NCI-H524 treated with DMSO at 0.1 percent for 48 hours (cell line): ENCODE measurements at regions not wholly inside any gene's neighbourhood (a gene's known extent, or its start where the extent isn't known, plus 50 kb on each side); places are given as distances from the start of the nearest gene placed in this dataset.
A peak's percentile ranks its signal among the peaks of the same experiment; 100 is the strongest.
"Not testable (repeated sequence)": the region's sequence is repeated elsewhere in the genome, so short reads cannot be mapped to it uniquely, and the experiment has no call there.

Source experiments
- DNase-seq: peaks from one replicate; lab custom pipeline; 2025; lab: John Stamatoyannopoulos, UW

DNA sequence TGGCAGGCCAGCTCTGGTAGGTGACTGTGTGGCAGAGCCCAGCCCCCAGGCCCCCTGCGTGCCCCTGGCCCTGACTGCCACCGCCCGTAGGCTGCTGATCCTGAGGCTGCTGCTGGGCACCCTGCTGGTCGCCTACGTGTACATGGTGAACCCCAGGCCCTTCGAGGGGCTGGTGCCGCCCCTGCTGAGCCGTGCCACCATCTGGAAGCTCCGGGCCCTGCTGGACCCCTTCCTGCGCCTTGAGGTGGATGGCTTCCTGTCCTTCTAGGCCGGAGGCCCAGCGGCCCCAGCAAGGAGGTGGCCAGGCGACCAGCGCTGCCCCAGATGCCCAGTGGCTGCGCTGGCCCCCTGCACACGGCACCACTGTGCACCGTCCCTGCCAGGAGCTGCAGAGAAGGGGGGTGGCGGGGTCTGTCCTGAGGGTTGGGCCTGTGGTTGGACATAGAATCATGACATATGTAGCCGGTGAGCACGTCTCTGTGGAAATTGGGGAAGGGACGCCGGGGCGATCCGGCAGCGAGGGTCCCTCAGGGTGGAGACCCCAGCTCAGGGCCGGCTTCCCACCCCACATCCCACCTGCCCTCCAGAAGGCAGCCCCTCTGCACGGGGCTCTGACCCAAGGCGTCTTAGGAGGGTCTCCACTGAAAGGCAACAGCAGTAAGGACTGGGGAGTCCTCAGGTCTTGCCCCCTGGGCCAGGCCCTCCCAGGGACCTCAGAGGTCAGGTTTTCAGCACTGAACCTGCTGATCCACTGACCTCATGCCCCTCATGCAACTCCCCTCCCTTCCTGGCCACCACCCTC is 185.4 kb downstream of the IGLL1 start:
- DNase-seq = no peak

DNA sequence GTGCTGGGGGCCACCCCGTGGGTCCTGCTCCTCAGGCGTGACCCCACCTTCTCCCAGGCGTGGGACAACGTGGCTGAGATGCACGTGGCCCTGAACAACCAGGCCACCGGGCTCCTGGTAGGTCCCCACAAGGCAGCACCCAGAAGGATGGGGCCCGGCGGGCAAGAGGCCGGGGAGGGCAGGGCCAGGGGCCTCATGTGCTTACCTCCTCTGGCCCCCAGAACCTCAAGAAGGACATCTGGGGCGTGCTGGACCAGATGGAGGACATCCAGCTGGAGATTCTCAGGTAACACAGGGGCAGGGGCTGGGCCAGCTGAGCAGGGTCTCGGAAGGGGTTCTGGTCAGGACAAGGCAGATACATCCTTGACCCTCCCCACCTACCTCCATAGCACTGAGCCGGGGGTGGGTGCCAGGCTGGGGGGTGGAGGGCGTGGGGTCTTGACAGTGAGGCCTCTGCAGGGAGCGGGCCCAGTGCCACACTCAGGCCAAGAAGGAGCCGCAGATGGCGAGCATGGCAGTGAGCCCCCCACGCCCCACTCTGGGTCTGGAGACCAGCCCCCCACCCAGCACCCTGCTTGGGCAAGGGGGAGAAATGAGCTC is 186.3 kb downstream of the IGLL1 start:
- no peak for DNase-seq

DNA sequence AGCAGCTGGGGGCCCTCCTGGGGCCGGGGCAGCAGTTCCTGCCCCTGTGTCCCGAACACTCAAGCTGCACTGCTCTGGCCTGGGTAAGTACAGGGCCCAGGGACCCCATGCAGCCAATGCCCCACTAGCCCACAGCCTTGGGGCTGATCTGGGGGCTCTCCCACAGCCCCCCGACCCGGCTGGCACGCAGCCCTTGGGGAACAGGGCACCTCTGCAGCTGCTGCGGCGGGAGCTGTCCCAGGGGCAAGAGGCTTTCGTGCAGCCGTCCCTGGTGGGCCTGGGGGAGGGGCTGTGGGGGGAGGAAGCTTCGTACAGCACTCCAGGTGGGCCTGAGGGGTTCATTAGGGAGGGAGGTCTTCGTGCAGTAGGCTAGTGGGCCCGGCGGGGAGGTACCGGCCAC is 186.9 kb downstream of the IGLL1 start:
- not testable (repeated sequence) for DNase-seq

DNA sequence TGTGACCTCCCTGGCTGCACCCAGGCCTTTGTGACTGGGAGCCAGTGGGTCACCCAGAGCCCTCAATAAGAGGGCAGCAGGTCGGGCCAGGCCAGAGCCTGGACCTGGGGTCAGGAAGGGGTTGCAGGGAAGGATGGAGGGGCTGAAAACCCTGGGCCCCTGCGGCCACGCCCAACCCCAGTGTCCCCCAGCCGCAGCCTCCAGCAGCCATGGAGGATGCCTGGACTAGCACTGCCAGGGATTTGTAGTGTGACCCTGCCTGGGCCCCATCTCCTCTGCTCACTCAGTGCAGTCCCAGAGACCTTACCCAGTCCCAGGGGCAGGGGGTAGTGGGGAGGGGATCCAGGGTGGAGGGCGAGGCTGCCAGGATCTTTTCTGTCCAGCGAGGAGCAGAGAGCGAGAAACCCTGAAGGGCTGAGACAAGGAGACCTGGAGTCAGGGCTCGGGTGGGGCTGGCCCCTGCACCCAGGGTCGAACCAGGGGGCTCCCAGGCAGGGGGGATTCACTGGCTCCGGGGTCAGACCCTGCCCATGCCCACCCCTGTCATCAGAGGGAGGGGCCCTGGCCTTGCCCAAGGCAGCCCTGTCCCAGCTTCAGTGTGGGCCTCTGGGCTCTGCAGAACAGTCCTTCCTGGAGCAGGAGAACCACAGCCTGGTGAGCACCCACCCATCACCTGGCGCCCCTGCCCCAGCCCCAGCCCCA is 187.5 kb downstream of the IGLL1 start:
- DNase-seq = no peak

DNA sequence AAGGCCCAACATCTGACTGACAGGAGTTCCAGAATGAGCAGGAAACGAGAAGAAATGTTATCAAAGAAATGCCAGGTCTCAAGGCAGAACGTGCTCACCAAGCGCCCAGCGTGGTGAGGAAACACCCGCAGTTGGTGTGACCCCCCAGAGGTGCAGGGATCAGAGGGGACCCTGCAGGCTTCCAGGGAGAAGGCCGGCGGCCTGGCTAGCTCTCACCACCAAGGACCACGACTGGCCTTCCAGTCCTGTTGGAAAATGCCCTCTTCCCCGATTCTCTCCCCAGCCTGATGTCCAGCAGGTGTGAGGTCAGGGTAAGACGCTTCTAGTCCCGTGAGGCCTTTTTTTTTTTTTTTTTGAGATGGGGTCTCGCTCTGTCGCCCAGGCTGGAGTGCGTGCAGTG is 189.1 kb downstream of the IGLL1 start:
- no peak for DNase-seq

DNA sequence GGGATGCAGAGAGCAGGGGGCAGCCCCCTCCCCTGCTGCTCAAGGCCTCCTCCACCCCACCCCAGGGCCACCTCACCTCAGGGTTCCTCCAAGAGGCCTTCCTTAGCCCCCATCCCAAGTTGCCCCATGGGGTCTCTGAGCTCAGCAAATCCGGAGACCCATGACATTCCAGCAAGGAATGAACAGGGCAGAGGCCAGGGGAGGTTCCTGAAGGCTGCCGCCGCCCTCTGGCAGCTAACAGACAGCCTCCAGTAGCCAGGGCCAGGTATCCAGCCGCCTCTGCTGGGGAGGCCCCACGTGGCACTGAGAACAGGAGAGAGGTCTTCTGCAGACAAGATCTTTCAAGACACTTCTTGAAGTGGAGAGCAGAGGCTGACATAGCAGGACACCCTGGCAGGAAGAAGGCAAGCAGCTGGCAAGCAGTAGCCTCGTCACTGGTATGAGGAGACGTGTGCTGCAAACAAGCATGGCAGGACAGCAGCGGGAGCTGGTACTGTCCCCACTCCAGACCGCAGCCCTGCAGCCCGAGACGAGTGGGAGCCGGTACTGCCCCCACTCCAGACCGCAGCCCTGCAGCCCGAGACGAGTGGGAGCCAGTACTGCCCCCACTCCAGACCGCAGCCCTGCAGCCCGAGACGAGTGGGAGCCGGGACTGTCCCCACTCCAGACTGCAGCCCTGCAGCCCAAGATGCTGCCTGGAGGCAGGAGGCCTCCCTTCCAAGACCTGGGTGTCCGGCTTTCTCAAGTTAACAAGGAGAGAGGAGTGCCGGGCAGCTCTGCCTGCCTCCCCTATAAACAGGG is 190.6 kb downstream of the IGLL1 start:
- no peak for DNase-seq

DNA sequence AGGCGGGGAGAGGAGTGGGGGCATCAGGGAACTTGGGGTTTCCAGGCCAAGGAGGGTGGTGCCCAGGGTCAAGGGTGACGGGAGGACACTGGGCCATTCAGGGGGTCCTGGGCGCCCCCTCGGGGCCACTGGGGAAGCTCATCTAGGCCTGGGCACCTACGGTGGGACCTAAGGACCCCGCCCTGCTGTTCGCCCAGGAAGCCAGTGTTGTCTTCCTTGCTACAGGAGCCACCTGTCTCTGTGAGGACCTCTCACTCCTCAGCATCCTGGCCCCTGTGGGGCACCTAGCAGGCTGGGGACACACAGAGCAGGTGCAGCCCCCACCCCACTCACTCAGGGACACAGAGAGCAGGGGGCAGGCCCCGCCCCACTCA is 191.6 kb downstream of the IGLL1 start:
- DNase-seq = no peak

DNA sequence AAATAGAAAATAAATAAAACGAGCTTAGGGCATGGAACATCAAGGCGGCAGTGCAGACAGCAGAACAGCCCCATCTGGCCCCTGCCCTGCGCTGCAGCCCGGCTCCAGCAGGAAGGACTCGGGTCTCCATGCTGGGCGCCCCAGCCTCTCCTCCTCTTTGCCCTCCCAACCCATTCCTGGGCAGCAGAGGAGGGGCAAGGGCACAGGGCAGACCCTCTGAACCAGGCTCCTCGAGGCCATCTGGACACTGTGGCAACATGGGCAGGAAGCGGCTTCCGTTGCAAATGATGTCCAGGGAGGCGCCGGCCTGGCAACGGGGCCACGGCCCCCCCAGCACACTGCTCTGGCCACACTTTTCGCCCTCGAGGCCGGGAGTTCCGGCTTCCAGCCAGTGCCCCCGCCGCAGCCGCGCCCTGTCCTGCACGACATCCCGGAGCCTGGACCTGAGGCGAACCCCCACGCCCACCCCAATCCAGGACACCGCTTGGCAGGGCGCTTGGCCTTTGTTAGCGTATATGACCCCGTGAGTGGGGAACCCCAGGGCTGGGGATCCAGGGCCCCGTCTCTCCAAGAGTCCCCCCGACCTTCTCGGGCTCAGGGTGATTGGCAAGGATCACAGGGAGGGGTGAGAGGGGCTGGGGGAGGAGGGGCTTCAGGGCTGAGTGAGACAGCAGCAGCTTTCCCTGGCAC is 192.1 kb downstream of the IGLL1 start:
- no peak for DNase-seq

DNA sequence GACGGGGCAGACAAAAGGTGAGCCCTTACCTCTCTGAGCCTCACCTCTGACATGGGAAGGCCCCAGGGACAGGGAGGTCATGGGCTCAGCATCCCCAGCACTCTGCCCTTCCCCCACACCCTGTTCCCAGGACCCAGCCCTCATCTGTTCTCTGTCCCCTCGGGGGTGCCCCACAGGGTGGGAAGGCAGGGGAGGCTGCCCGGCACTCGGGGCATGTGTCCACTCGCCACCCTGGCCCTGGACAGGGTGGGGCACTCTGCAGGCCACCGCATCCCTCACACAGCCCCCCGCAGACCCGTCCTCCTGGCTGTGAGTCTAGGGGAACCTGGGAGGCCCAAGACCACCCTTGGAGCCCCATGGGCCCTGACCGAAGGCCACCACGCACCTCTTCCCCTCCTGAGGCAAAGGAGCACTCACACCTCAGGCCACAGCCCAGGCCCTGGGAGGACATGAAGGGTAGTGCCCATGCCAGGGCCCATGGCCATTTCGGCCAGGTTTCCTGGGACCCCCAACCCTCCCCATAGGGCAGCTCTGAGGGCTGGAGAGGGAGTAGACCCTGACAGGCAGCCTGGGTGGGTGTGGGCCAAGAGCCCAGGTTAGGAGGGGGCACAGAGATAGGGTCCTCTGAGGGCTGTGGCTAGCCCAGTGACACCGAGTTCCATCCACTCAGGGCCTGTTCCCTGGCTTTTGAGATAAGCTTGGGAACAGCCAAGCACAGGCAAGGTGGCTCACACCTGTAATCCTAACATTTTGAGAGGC is 193.1 kb downstream of the IGLL1 start:
- no peak for DNase-seq

DNA sequence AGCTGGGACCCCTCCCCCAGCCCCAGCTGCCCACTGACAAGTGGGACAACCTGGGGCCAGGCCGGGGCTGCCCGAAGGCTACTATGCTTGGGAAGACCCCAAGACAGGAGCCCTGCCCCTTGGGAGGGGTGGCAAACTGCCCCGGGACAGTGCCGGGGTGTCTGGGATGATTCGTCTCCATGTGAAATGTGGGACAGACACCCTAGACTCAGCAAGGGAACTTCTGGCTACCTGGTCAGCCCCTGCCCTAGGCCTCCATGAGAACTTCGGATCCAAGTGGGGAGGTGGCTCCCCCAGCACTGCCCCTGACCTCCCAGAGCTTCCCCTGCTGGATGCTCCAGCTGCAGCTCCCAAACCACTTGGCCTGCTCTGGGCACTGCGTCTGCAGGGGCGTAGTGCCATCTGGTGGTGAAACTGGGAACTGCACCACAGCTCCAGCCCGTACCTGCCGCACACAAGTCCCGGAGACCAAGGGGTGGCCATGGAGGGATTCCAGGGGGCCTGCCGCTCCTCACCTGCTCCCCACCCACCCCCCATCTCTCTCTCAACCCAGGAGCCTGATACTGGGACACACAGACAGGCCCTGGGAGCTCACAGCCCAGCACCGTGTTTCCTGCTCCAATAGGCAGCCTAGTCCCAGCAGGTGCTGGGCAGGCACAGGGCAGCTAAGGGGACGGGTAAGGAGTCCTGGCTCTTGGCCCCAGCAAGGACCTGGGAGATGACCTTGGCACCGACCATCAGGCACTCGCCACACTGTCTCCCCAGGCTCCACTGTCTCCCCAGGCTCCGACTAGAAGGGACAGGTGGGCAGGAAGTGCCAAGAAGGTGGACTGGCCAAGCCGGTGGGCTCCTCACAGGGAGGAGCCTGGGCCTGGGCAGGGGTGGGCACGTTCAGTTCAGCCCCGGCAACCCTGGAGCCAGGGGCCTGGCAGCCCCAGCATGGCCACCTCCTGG is 194.1 kb downstream of the IGLL1 start:
- DNase-seq = no peak

DNA sequence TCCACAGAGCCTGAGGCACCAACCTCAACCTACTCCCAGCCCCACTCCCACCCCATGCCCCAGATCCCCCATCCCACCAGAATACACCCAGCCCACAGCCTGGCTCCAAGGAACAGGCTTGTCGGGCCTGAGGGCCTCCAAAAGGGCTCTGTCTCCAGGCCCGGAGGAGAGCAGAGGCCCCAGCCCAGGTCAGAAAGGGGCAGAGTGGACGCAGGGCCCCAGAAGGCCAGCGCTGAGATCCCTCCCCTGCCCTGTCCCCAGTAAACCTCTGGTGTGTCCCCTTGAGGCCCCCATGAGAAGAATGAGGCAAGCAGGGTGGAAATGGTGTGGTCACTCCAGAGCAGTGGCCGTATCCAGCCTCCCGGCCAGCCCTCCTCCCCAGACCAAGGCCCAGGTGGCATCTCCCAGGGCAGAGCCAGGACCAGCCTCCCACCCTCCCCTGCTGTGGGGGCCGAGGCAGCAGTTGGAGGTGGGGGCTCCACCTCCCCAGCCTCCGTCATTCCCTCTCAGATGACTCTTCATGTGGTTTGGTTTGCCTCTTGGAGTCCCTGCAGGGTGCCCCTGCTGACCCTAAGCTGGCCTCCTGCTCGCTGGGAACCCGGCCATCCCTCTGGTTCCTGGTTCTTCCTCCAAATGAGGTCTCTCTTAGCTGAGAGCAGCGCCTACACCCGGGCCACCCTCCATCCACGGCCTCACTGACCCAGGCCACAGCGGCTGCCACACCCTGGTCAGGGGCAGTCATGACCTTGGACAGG is 195.0 kb downstream of the IGLL1 start:
- DNase-seq = no peak

DNA sequence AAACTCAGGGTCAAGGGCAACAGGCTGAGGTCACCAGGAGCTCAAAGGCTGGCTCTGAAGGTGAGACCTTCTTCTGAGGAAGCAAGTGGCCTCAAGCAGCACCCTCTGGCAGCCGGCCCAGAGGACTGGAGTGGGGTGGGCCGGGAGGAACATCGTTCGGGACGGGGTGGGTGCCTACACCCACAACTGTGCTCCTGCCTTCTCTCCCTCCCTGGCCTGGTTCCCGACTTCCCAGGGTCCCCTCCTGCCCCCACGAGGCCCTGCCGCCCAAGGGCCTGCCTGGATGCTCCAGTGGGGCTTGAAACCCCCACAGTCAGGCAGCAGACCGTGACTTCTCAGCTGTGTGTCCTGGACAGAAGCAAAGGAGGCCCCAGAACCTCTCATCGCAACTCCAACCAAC is 195.7 kb downstream of the IGLL1 start:
- no peak for DNase-seq

DNA sequence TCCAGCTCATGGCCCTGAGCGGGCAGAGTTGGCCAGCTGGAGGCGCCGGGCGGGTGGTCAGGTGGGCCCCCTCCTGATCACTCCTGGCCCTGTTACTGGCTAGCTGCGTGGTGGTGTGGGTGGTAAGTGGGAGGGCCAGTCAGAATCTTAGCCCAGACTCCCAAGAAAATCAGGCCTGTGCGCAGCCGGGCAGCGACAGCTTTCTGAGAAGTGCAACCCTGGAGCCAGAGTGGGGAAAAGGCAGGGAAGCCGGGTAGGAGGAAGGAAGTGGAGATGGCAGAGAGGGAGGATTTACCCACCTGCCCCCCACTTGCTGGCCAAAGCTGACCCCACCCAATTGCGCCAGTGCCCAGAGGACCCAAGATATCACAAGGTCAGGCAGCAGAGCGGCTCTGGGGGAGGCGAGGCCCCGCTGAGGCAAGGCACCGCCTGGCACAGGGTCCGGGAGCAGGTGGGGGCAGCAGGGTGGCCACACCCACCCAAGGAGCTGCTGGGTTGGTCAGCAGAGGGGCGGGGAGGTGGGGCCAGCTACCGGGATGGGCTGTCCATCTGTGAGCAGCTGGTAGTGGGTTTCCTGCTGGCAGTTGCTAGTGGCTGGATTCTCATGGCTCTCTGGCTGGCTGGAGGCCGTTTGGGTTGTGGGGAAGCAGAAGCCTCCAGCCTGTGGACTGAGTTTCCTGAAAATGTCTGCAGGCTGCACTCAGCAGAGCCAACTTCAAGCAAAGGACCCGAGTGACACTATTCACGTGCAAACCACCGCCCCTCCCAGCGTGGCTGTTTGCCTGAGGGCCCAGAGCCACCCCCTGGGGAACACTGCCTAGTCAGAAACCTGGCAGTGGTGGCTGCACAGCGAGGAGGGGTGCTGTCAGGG is 196.4 kb downstream of the IGLL1 start:
- DNase-seq = peak; percentile 18

DNA sequence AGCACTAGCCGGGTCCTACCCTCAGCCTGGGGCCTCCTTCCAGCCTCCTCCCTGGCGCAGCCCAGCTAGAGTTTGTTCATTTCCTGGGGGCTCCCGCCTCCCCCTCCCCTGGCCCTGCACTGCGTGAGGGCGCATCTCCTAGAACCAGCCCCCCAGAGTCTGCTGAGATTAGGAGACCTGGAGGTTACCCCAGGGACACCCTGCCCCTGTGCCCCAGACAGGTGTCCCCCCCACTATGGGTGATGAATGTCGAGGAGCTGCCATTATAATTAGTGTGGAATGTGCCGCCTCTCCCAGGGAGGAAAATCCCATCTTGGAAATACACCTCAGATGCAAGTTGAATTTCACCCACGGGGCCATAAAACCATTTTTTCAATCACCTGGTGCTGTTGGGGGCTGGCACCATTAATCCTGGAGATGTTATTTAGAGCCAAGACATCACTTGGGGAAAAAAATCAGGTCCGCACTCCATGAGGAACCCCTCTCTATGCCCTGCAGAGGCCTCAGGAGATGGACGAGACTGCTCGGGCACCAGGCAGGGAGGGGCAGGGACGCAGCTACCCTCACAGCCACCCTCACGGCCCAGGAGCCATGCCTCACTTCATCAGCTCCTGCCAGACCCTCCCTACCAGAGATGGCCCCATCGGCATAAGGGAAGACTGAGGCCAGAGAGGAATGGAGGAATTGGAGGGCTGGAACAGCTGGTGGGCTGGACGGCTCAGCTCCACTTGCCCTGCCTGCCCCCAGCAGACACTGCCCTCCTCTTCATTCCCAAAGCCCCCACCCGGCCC is 197.5 kb downstream of the IGLL1 start:
- no peak for DNase-seq

DNA sequence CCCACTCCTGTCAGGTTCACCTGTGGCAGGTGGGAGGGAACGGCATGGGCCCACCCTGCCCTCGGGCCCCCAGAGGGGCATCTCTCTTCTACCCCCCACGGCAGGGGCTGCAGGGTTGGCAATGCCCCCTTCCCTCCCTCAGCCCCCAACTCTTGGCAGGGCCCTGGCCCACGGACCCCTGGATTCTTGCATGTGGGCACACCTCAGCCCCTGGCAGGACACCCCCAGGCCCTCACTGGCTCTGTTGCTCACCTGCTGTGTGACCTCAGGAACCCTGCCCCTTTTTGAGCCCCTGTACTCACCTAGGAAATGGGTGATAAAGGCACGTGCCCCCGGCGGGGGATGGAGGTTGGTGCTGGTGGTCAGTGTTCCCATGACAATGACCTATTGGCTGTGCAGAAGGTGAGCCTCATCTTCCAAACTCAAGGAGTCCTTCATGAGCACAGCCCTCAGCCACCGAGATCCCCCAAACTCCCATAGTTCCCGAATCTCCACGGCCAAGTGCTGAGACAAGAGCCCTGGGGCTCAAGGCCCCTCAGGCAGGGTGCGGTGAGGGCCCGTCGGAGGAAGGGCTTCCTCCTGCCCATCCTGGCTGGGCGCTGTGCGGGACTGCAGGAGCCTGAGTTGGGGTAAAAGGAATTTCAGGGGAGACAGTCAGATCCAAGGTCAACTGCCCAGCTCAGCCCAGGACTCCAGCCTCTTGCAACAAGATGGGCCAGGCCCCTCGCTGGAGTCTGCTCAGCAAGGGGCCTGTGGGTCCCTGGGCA is 198.2 kb downstream of the IGLL1 start:
- DNase-seq = no peak

DNA sequence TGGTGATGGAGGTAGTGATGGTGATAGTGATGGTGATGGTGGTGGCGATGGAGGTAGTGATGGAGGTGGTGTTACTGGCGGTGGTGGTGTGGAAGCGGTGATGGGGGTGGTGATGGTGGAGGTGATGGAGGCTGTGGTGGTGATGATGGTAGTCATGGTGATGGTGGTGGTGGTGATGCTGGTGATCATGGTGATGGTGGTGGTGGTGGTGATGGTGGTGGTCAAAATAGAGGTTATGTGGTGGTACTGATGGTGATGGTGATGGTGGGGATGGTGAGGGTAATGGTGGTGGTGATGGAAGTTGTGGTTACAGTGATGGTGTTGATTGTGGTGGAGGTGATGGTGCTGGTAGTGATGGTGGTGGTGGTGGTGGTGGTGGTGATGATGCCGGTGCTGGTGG is 199.2 kb downstream of the IGLL1 start:
- DNase-seq = no peak

DNA sequence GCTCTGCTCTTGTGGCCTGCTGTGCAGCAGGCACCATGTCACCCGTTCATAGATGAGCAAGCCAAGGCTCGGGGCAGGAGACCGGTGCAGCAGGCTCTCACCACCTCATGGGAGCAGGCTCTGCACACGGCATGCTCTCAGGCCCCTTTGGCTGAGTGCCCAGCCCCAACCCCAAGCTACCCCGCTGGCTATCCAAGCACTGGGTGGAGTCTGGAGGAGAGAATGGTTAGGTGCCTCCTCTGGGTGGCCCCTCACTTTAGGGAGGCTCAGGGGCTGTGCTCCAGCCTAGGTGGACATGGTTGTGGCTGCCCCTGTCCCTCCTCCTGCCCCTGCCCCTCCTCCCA is 199.9 kb downstream of the IGLL1 start:
- no peak for DNase-seq
